Activated CD8-positive, alpha-beta memory T cell treated with anti-CD3 and anti-CD28 coated beads for 48 hours (primary cell): ENCODE measurements at regions not wholly inside any gene's neighbourhood (a gene's known extent, or its start where the extent isn't known, plus 50 kb on each side); places are given as distances from the start of the nearest gene placed in this dataset.

Source experiments
- DNase-seq, 3 experiments: peaks; one replicate each; pipeline ENCODE4 v3.0.0-alpha.2; 2020; ENCODE audit warnings: low read depth in 2 of 3, low spot score in 2 of 3

DNA sequence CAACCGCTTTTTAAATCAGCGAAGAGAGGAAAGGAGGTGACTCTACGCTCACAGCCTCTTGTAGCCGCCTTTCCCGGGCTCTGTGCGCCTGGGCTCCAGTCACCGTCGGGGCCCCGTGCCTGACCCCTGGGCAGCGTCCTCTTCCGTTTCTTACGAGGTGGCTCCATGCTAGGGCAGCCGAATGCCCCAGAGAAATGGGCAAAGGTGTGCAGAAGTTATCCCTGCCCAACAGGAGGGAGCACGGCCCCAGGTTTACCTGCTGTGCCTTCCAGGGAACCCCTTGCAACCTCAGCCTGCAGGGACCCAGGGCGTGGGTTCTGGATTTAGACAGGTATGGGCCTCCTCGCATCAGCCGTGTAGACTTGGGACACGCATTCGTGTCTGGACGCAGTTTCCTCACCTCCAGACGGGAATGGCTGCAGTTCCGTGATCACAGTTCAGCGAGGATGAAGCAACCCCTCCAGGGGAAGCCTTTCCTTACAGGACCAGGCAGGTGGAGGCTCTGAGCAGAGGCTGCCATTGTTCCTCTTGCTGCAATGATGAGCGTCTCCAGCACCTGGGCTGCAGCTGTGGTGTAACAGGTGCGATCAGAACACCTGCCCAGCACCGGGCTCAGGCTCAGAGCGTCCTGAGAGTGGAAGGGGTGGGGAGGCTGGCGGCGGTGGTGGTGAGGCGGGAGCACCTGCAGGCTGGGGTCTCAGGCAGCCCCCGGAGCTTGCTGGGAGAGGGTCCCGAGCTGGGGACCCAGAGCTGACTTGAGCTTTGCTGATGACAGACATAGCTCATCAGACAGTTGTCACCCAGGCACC is 81.3 kb upstream of the BHLHE23 start:
- no peak for DNase-seq

GRCh38 chr20:63087236-63087871 is 80.6 kb upstream of the BHLHE23 start:
- no peak for DNase-seq

- no peak for DNase-seq
Observed at GRCh38 chr20:63086421-63087235, 79.9 kb upstream of the BHLHE23 start.

- DNase-seq = no peak
Observed at GRCh38 chr20:63085151-63085861, 78.5 kb upstream of the BHLHE23 start.

GRCh38 chr20:63084563-63084927 is 77.8 kb upstream of the BHLHE23 start:
- DNase-seq = no peak

- no peak for DNase-seq
Observed at GRCh38 chr20:63083831-63084562, 77.2 kb upstream of the BHLHE23 start.

DNA sequence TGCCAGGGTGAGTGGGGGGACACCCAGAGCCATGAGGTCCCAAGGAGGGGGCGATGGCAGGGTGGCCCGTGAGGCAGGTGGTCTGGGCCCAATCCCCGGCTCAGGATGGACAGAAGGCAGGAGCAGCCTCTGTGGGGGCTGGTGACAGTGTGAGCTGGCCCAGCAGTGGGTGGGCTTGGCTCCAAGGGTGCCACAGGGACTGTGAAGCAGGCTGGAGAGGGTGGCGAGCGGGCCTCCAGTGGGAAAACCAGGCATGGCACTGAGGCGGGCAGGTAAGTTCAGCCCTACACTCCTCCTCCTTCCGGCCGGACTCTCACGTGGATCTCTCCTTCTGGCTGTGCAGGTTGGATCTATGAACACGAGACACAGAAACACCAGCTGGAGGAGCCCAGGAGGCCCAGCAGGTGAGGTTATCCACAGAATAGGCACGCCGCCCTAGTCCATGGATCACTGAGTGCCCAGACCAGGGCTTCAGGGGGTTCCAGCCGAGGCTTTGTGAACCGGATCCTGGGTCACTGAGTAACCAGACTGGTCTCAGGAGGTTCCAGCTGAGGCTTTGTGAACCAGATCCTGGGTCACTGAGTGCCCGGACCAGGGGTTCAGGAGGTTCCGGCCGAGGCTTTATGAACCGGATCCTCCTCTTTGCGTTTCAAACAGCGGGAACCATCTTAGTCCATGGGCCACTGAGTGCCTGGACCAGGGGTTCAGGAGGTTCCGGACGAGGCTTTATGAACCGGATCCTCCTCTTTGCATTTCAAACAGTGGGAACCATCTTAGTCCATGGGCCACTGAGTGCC is 76.4 kb upstream of the BHLHE23 start:
- DNase-seq = no peak

DNA sequence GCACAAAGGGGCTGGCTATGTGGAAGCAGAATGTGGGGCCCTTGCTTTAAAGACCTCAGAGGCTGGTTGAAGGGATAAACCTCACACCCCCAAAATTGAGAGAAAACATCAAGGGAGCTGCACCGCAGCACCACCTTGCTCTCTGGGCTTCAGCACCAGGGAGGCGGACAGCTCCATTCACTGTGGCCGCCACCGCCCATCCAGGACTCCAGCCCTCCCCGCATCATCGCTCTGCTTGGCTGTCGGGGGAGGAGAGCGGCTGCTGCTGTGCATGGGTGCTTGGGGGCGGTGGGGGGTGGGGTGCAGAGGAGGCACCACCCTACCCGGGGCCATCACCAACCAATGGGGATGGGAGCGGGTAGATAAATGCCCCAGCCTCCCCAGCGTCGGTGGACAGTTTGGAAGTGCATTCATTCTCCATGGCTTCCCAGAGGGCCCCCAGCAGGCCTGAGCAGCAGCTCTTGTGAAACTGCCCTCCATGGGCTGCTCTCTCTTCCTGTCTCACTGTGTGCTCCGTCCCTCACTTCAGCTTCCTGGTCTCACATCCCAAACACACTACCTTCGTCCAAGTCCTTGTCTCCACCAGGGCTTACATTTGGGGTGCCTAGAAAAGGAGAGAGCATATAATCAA is 75.7 kb upstream of the BHLHE23 start:
- no peak for DNase-seq

DNA sequence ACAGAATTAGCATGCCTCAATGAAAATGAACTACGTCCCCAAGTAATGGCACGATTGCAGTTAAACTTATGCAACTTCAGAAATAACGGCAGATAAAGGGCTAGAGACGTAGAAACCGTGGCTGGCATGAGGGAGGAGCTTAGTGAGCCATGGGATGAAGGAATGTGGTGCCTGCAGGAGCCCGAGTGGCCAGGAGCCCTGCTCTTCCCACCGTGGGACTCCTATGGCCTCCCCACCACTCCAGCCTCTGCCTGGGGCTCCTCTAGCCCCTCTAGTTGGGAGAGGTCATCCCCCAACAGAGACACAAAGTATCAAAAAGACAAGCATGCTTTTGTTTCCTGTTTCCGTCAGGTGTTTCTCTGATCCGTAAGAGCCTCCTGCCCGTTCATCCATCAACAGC is 75.1 kb upstream of the BHLHE23 start:
- DNase-seq = no peak

GRCh38 chr20:63081351-63081750 is 74.6 kb upstream of the BHLHE23 start:
- DNase-seq = no peak

DNA sequence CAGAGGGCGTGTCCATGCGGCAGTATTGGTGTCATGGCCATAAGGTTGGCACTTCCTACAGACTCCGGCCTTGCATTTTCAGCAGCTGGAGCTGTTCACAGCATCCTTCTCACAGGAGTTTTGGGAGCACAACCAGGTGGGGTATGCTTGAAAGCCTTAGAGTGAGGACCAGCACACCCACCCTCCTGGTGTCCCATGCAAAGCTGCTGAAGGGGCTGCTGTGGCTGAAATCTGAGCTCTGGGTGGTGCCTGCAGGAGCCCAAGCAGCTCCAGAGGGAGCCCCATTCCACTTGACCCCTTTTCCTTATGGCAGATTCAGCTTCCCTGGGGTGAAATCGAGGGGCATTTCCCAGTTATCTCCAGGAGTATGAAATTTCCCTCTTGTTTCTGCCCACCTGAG is 74.0 kb upstream of the BHLHE23 start:
- DNase-seq = no peak

DNA sequence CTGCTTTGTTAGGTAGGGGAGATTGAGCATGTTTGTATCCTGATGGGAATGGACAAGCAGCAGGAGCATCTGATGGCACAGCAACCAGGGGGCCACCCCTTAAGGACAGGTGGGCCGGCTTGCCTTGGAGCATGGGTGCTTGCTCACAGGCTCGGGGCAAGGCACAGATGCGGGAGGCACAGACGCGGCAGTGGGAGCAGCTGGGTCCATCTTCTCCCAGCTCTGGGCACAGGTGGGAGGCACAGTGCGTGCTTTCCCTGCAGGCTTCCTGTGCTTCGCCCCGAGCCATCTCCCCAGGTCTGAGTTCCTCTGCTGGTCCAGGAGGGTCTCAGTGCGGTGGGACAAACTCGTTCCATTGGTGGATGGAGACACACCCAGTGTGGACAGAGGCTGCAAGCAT is 73.6 kb upstream of the BHLHE23 start:
- no peak for DNase-seq

GRCh38 chr20:63079971-63080370 is 73.2 kb upstream of the BHLHE23 start:
- no peak for DNase-seq

GRCh38 chr20:63077705-63078104 is 70.9 kb upstream of the BHLHE23 start:
- DNase-seq = no peak

DNA sequence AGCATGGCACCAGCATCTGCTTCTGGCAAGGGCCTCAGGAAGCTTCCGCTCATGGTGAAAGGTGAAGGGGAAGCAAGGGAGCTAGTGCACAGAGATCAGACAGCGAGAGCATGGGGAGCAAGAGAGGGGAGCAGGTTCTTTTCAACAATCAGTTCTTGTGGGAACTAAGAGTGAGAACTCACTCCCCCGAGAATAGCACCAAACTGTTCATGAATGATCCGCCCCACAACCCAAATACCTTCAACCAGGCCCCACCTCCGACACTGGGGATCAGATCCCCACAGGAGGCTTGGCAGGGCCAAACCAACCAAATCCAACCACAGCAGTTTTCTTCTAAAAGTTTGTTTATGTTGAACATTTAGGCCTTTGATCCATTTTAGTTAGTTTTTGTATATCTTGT is 69.7 kb upstream of the BHLHE23 start:
- no peak for DNase-seq

GRCh38 chr20:63074631-63075030 is 67.9 kb upstream of the BHLHE23 start:
- no peak for DNase-seq

DNA sequence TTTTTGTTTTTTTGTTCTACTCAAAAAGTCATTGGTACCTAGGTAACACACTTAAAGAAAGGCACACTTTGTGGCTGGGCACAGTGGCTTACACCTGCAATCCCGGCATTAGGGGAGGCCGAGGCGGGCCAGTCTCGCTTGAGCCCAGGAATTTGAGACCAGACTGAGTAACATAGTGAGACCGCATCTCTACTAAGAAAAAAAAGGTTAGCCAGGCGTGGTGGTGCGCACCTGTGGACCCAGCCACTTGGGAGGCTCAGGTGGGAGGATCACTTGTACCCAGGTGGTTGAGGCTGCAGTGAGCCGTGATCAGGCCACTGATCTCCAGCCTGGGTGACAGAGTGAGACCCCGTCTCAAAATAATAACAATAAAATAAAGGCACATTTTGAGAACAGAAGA is 67.4 kb upstream of the BHLHE23 start:
- no peak for DNase-seq

DNA sequence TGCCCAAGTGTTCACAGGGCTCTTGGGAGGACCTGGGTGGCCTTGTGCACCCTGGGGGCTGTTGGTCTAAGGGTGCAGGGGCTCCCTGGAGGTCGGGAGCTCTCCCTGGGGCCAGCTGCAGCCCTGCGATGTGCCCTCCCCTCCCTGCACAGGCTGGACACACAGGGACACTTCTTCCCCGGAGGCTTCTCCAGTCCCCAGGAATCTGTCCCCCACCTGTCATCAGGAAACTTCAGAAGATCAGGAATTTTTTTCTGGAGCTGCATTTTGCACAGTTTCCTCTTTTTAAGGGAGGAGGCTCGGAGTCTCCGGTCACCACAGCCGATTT is 66.9 kb upstream of the BHLHE23 start:
- no peak for DNase-seq

- no peak for DNase-seq
Observed at GRCh38 chr20:63072991-63073737, 66.4 kb upstream of the BHLHE23 start.
